ENCODE measurements at regions not wholly inside any gene's neighbourhood (a gene's known extent, or its start where the extent isn't known, plus 50 kb on each side); places are given as distances from the start of the nearest gene placed in this dataset.

GRCh38 chr4:157616741-157617472 lies 396.4 kb downstream of the GRIA2 start:
- DNase-seq: no peak

- no peak for DNase-seq
Observed at GRCh38 chr4:157607996-157608395, 387.5 kb downstream of the GRIA2 start.

- DNase-seq: no peak
Observed at GRCh38 chr4:157600583-157600982, 380.1 kb downstream of the GRIA2 start.

GRCh38 chr4:157591245-157591644 lies 370.7 kb downstream of the GRIA2 start:
- no peak for DNase-seq

- DNase-seq: no peak
Observed at GRCh38 chr4:157590679-157591078, 370.2 kb downstream of the GRIA2 start.

GRCh38 chr4:157587681-157588423 lies 367.3 kb downstream of the GRIA2 start:
- no peak for DNase-seq

GRCh38 chr4:157582141-157582540 lies 361.6 kb downstream of the GRIA2 start:
- no peak for DNase-seq

- no peak for DNase-seq
Observed at GRCh38 chr4:157576671-157577217, 356.2 kb downstream of the GRIA2 start.

- DNase-seq: no peak
Observed at GRCh38 chr4:157575339-157575738, 354.8 kb downstream of the GRIA2 start.

GRCh38 chr4:157574606-157575005 lies 354.1 kb downstream of the GRIA2 start:
- no peak for DNase-seq

GRCh38 chr4:157572951-157573350 lies 352.4 kb downstream of the GRIA2 start:
- no peak for DNase-seq

- DNase-seq: no peak
Observed at GRCh38 chr4:157572284-157572683, 351.8 kb downstream of the GRIA2 start.

- no peak for DNase-seq
Observed at GRCh38 chr4:157564771-157565170, 344.2 kb downstream of the GRIA2 start.

GRCh38 chr4:157564218-157564617 lies 343.7 kb downstream of the GRIA2 start:
- DNase-seq: no peak

GRCh38 chr4:157558016-157558415 lies 337.5 kb downstream of the GRIA2 start:
- DNase-seq: no peak

GRCh38 chr4:157550028-157550427 lies 329.5 kb downstream of the GRIA2 start:
- DNase-seq: no peak

GRCh38 chr4:157527954-157528353 lies 307.4 kb downstream of the GRIA2 start:
- DNase-seq: no peak

GRCh38 chr4:157521906-157522305 lies 301.4 kb downstream of the GRIA2 start:
- DNase-seq: no peak

GRCh38 chr4:157514711-157515110 lies 294.2 kb downstream of the GRIA2 start:
- no peak for DNase-seq

- DNase-seq: no peak
Observed at GRCh38 chr4:157509341-157509740, 288.8 kb downstream of the GRIA2 start.

- no peak for DNase-seq
Observed at GRCh38 chr4:157502656-157503055, 282.1 kb downstream of the GRIA2 start.

- no peak for DNase-seq
Observed at GRCh38 chr4:157459785-157460184, 239.3 kb downstream of the GRIA2 start.

GRCh38 chr4:157447195-157447594 lies 226.7 kb downstream of the GRIA2 start:
- no peak for DNase-seq

- no peak for DNase-seq
Observed at GRCh38 chr4:157444014-157444413, 223.5 kb downstream of the GRIA2 start.
